ENCODE measurements at regions not wholly inside any gene's neighbourhood (a gene's known extent, or its start where the extent isn't known, plus 50 kb on each side); places are given as distances from the start of the nearest gene placed in this dataset.

- TF ChIP-seq KIAA2018 (CRISPR knock-in tag; IDR thresholded peaks at IDR 0.05; ENCODE audit: borderline replicate concordance) (no peak), PAXIP1 (CRISPR knock-in tag; conservative IDR thresholded peaks at IDR 0.05) (no peak)
Measured at GRCh38 chr3:98710067-98710659, 53.0 kb upstream of the ST3GAL6 start (continued).

Data from HepG2 (cell line).